ENCODE measurements at regions not wholly inside any gene's neighbourhood (a gene's known extent, or its start where the extent isn't known, plus 50 kb on each side); places are given as distances from the start of the nearest gene placed in this dataset.

GRCh38 chr18:2032036-2032435 is 539.3 kb downstream of the METTL4 start:
- CTCF ChIA-PET: no interaction called here
- TF ChIP-seq ZNF384 (IDR thresholded peaks at IDR 0.05) (no peak), ELF4 (IDR thresholded peaks at IDR 0.05) (no peak), ARNT (IDR thresholded peaks at IDR 0.05) (no peak), L3MBTL2 (conservative IDR thresholded peaks at IDR 0.05) (no peak), FOXM1 (IDR thresholded peaks at IDR 0.05; ENCODE audit: borderline replicate concordance) (no peak), LEF1 (IDR thresholded peaks at IDR 0.05; ENCODE audit: borderline replicate concordance) (no peak), TARDBP (IDR thresholded peaks at IDR 0.05) (no peak), CTBP1 (IDR thresholded peaks at IDR 0.05; ENCODE audit: borderline replicate concordance) (no peak), SP1 (IDR thresholded peaks at IDR 0.05) (no peak), BHLHE40 (IDR thresholded peaks at IDR 0.05; ENCODE audit: borderline replicate concordance) (no peak), FOXA1 (IDR thresholded peaks at IDR 0.05) (no peak), FOXK2 (IDR thresholded peaks at IDR 0.05) (no peak), NFRKB (IDR thresholded peaks at IDR 0.05) (no peak), HDGF (IDR thresholded peaks at IDR 0.05; ENCODE audit: borderline replicate concordance) (no peak)
- TF ChIP-seq, protein P1, sequence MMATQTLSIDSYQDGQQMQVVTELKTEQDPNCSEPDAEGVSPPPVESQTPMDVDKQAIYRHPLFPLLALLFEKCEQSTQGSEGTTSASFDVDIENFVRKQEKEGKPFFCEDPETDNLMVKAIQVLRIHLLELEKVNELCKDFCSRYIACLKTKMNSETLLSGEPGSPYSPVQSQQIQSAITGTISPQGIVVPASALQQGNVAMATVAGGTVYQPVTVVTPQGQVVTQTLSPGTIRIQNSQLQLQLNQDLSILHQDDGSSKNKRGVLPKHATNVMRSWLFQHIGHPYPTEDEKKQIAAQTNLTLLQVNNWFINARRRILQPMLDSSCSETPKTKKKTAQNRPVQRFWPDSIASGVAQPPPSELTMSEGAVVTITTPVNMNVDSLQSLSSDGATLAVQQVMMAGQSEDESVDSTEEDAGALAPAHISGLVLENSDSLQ (IDR thresholded peaks at IDR 0.05): no peak
- POLR2A ChIA-PET: no interaction called here
- no peak for DNase-seq (ENCODE audit: extremely low spot score)

DNA sequence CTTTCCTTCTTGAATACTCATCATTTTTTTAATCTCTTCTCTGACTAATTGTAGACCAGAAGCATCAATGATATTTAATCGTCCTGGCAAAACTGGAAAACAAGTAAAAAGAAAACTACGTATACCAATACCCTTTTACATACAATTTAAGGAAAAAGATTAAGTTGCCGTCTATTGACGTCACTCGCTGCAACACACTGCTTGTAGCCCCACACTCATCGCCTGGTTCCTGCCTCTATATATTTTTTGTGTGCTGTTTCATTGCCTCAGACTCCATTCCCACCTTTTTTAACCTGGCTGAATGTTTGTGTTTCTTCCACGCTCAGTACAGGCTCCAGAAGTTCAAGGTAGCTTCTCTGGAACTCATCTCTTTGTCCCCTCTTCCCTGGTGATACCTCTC is 536.2 kb downstream of the METTL4 start:
- POLR2A ChIA-PET: no interaction called here
- no peak for TF ChIP-seq ZNF384 (IDR thresholded peaks at IDR 0.05)
- no peak for TF ChIP-seq CTBP1 (IDR thresholded peaks at IDR 0.05; ENCODE audit: borderline replicate concordance)
- TF ChIP-seq NFRKB (IDR thresholded peaks at IDR 0.05): no peak
- no peak for TF ChIP-seq TARDBP (IDR thresholded peaks at IDR 0.05)
- TF ChIP-seq BHLHE40 (IDR thresholded peaks at IDR 0.05; ENCODE audit: borderline replicate concordance): no peak
- TF ChIP-seq LEF1 (IDR thresholded peaks at IDR 0.05; ENCODE audit: borderline replicate concordance): no peak
- no peak for TF ChIP-seq ARNT (IDR thresholded peaks at IDR 0.05)
- TF ChIP-seq ELF4 (IDR thresholded peaks at IDR 0.05): no peak
- TF ChIP-seq, protein P1 (IDR thresholded peaks at IDR 0.05): no peak
- no peak for TF ChIP-seq FOXK2 (IDR thresholded peaks at IDR 0.05)
- no peak for TF ChIP-seq SP1 (IDR thresholded peaks at IDR 0.05)
- TF ChIP-seq SUZ12 (IDR thresholded peaks at IDR 0.05): no peak
- TF ChIP-seq FOXA1 (IDR thresholded peaks at IDR 0.05): no peak
- TF ChIP-seq L3MBTL2 (conservative IDR thresholded peaks at IDR 0.05): no peak
- no peak for TF ChIP-seq HDGF (IDR thresholded peaks at IDR 0.05; ENCODE audit: borderline replicate concordance)
- no peak for TF ChIP-seq FOXM1 (IDR thresholded peaks at IDR 0.05; ENCODE audit: borderline replicate concordance)
- no peak for DNase-seq (ENCODE audit: extremely low spot score)
- CTCF ChIA-PET: no interaction called here

DNA sequence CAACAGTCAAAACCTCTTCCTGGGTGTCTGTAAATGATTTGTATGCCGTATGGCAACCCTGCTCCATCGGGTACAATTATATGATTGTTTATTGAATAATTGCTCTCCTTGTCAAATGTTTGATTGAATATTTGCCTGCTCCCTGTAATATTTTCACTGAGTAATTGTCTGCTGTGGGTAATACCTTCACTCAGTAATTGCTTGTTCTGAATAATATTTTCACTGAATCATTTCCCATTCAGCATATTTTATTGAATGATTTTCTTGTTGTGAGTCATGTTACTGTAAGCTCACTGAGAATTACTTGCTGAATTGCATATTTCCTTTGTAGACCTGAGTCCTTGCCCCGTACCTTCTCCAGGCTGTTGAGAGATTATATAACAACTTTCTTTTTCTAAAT is 535.2 kb downstream of the METTL4 start:
- no peak for DNase-seq (ENCODE audit: extremely low spot score)
- TF ChIP-seq ARNT (IDR thresholded peaks at IDR 0.05) (no peak), TARDBP (IDR thresholded peaks at IDR 0.05) (no peak), ZNF384 (IDR thresholded peaks at IDR 0.05) (no peak), CTBP1 (IDR thresholded peaks at IDR 0.05; ENCODE audit: borderline replicate concordance) (no peak), BHLHE40 (IDR thresholded peaks at IDR 0.05; ENCODE audit: borderline replicate concordance) (no peak), L3MBTL2 (conservative IDR thresholded peaks at IDR 0.05) (no peak), SUZ12 (IDR thresholded peaks at IDR 0.05) (no peak), FOXA1 (IDR thresholded peaks at IDR 0.05) (no peak), FOXM1 (IDR thresholded peaks at IDR 0.05; ENCODE audit: borderline replicate concordance) (no peak), ELF4 (IDR thresholded peaks at IDR 0.05) (no peak), LEF1 (IDR thresholded peaks at IDR 0.05; ENCODE audit: borderline replicate concordance) (no peak), SP1 (IDR thresholded peaks at IDR 0.05) (no peak), FOXK2 (IDR thresholded peaks at IDR 0.05) (no peak), HDGF (IDR thresholded peaks at IDR 0.05; ENCODE audit: borderline replicate concordance) (no peak), NFRKB (IDR thresholded peaks at IDR 0.05) (no peak)
- TF ChIP-seq, protein P1 (IDR thresholded peaks at IDR 0.05): no peak
- ChIA-PET CTCF (no interaction called here), POLR2A (no interaction called here)

- CTCF ChIA-PET: no interaction called here
- POLR2A ChIA-PET: no interaction called here
- no peak for TF ChIP-seq LEF1 (IDR thresholded peaks at IDR 0.05; ENCODE audit: borderline replicate concordance)
- TF ChIP-seq FOXK2 (IDR thresholded peaks at IDR 0.05): no peak
- no peak for TF ChIP-seq HDGF (IDR thresholded peaks at IDR 0.05; ENCODE audit: borderline replicate concordance)
- no peak for DNase-seq (ENCODE audit: extremely low spot score)
These were observed 531.0 kb downstream of the METTL4 start for GRCh38 chr18:2040279-2040678.

DNA sequence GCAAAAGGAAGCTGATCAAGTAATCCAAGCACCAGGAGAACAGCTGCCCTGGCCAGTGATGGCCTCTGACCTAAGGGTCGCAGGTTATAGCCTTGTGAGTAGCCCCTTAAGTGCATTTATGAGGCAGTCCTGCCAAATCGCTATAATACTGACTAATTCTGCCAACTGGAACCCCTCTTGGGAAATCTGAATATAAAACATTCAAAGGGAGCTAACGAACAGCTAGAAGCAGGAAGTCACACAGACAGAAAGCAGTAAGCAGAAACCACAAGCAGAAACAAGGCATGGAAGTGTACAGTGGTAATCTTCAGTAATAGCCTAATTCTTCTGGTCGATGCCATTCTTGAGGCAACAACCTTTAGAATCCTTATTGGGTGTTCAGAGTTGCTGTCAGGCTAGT is 521.3 kb downstream of the METTL4 start:
- CTCF ChIA-PET: no interaction called here

More for the DNA sequence above, 521.3 kb downstream of the METTL4 start:
- TF ChIP-seq ZNF384 (IDR thresholded peaks at IDR 0.05) (no peak), TARDBP (IDR thresholded peaks at IDR 0.05) (no peak), NFRKB (IDR thresholded peaks at IDR 0.05) (no peak), FOXM1 (IDR thresholded peaks at IDR 0.05; ENCODE audit: borderline replicate concordance) (no peak), HDGF (IDR thresholded peaks at IDR 0.05; ENCODE audit: borderline replicate concordance) (no peak), CTBP1 (IDR thresholded peaks at IDR 0.05; ENCODE audit: borderline replicate concordance) (no peak), SP1 (IDR thresholded peaks at IDR 0.05) (no peak), L3MBTL2 (conservative IDR thresholded peaks at IDR 0.05) (no peak), FOXK2 (IDR thresholded peaks at IDR 0.05) (no peak), SUZ12 (IDR thresholded peaks at IDR 0.05) (no peak), BHLHE40 (IDR thresholded peaks at IDR 0.05; ENCODE audit: borderline replicate concordance) (no peak), LEF1 (IDR thresholded peaks at IDR 0.05; ENCODE audit: borderline replicate concordance) (no peak), ELF4 (IDR thresholded peaks at IDR 0.05) (no peak), ARNT (IDR thresholded peaks at IDR 0.05) (no peak), FOXA1 (IDR thresholded peaks at IDR 0.05) (no peak)
- TF ChIP-seq, protein P1 (IDR thresholded peaks at IDR 0.05): no peak
- no peak for DNase-seq (ENCODE audit: extremely low spot score)
- POLR2A ChIA-PET: no interaction called here

All from HEK293T (cell line).